ENCODE measurements at regions not wholly inside any gene's neighbourhood (a gene's known extent, or its start where the extent isn't known, plus 50 kb on each side); places are given as distances from the start of the nearest gene placed in this dataset.

DNA sequence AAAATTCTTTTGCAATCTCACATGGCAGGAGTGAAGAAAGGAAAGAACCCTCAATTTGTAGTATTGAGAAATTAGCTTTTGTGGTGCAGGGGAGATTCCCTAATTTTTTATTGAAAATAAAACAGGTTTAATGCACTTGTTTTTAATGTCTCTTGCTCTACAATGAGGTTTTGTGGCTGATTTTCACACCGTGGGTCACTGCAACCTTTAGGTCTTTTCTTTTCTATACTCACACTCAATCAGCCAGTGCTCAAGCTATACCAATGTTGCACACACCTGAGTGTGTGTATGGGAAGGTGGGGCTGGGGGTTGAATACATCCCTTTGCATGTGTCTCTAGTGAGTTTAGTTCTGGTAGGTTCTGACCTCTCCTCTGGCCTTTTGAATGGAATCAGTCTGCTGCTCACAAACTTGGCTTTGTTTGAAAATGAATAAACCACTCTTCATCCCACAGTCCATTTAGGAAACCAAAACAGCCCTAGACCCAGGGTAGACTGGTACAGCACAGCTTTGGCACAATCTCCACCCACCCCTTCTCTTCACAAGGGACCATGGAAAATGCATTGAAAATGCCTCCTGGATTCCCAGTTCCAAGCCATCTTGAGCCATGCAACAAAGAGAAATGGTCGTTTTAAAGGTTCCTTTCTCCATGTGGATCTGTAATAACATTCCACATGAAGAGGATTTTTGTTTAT, 411.5 kb downstream of the SFMBT2 start:
- intact Hi-C loops (cut with micrococcal nuclease): no loop called here
- POLR2A ChIA-PET (ENCODE audit: unreplicated experiment): no interaction called here
- Histone ChIP-seq H3K9me3 (ENCODE audit: low read length) (no peaks in the 10 kb centered on the region), H3K79me2 (ENCODE audit: low read length) (no peaks in the 10 kb centered on the region), H3K9me2 (replicated peaks; ENCODE audit: low read length) (no peaks in the 10 kb centered on the region), H3K9ac (ENCODE audit: low read length) (no peak overlapping the region), H3F3A (ENCODE audit: low read length, unreplicated experiment) (no peaks in the 10 kb centered on the region), H2AFZ (ENCODE audit: low read length) (no peak overlapping the region), H3K4me2 (ENCODE audit: low read length) (no peak overlapping the region), H3K4me1 (ENCODE audit: insufficient read depth, low read length) (no peaks in the 10 kb centered on the region), H3K36me3 (ENCODE audit: low read depth, low read length) (no peaks in the 10 kb centered on the region), H3K4me3 (ENCODE audit: low read length) (no peak overlapping the region), H3K27me3 (ENCODE audit: low read length) (0 out of 2 replicates have a peak, but pooled peaks cover 3% of the 10 kb centered on the region), H4K20me1 (ENCODE audit: low read length) (no peaks in the 10 kb centered on the region), H3K27ac (ENCODE audit: low read length) (no peak overlapping the region)
- no TSS peak for BruUV-seq (replicated peaks)
- DNase-seq: no peak
- CTCF ChIA-PET: no interaction called here
- ATAC-seq: no peak
- TF ChIP-seq EZH2 (IDR thresholded peaks at IDR 0.05; ENCODE audit: low read length, unreplicated experiment): no peak
- TF ChIP-seq, protein P1, sequence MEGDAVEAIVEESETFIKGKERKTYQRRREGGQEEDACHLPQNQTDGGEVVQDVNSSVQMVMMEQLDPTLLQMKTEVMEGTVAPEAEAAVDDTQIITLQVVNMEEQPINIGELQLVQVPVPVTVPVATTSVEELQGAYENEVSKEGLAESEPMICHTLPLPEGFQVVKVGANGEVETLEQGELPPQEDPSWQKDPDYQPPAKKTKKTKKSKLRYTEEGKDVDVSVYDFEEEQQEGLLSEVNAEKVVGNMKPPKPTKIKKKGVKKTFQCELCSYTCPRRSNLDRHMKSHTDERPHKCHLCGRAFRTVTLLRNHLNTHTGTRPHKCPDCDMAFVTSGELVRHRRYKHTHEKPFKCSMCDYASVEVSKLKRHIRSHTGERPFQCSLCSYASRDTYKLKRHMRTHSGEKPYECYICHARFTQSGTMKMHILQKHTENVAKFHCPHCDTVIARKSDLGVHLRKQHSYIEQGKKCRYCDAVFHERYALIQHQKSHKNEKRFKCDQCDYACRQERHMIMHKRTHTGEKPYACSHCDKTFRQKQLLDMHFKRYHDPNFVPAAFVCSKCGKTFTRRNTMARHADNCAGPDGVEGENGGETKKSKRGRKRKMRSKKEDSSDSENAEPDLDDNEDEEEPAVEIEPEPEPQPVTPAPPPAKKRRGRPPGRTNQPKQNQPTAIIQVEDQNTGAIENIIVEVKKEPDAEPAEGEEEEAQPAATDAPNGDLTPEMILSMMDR (conservative IDR thresholded peaks at IDR 0.05; ENCODE audit: low read depth, low read length): no peak
- TF ChIP-seq EZH2phosphoT487 (IDR thresholded peaks at IDR 0.05; ENCODE audit: borderline replicate concordance, low read length): no peak

DNA sequence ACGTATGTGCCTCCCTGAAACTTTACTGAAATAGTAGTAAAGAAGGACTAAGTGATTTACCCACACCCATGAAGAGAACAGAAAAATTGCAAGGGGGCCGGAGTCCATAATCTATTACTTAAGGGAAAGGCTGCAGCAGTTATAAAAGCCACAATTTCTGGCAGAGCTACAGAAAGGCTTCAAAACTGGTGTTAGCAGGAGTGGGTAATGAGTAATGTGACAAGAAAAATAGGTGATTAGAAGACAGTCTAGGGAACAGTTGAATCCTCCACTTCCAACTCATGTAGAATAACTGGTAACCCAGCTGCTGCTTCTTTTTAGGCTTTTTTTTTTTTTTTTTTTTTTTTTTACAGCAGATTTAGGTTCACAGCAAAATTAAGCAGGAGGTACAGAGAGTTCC, 413.3 kb downstream of the SFMBT2 start:
- no peak overlapping the region for H3K27ac ChIP-seq (ENCODE audit: low read length)
- H3K9ac ChIP-seq (ENCODE audit: low read length): no peak overlapping the region
- CTCF ChIA-PET: no interaction called here
- H2AFZ ChIP-seq (ENCODE audit: low read length): no peak overlapping the region
- H3K9me2 ChIP-seq (replicated peaks; ENCODE audit: low read length): no peaks in the 10 kb centered on the region
- no peak overlapping the region for H3K4me3 ChIP-seq (ENCODE audit: low read length)
- ATAC-seq: no peak
- no peak for DNase-seq
- intact Hi-C loops (cut with micrococcal nuclease): no loop called here
- H4K20me1 ChIP-seq (ENCODE audit: low read length): no peaks in the 10 kb centered on the region
- no peaks in the 10 kb centered on the region for H3K4me1 ChIP-seq (ENCODE audit: insufficient read depth, low read length)
- no peaks in the 10 kb centered on the region for H3F3A ChIP-seq (ENCODE audit: low read length, unreplicated experiment)
- H3K27me3 ChIP-seq (ENCODE audit: low read length): 0 out of 2 replicates have a peak, but pooled peaks cover 3% of the 10 kb centered on the region
- TF ChIP-seq EZH2 (IDR thresholded peaks at IDR 0.05; ENCODE audit: low read length, unreplicated experiment): no peak
- TF ChIP-seq, protein P1 (conservative IDR thresholded peaks at IDR 0.05; ENCODE audit: low read depth, low read length): no peak
- no peak for TF ChIP-seq EZH2phosphoT487 (IDR thresholded peaks at IDR 0.05; ENCODE audit: borderline replicate concordance, low read length)
- H3K36me3 ChIP-seq (ENCODE audit: low read depth, low read length): no peaks in the 10 kb centered on the region
- H3K79me2 ChIP-seq (ENCODE audit: low read length): no peaks in the 10 kb centered on the region
- no peak overlapping the region for H3K4me2 ChIP-seq (ENCODE audit: low read length)
- H3K9me3 ChIP-seq (ENCODE audit: low read length): no peaks in the 10 kb centered on the region
- POLR2A ChIA-PET (ENCODE audit: unreplicated experiment): no interaction called here
- BruUV-seq (replicated peaks): no TSS peak

DNA sequence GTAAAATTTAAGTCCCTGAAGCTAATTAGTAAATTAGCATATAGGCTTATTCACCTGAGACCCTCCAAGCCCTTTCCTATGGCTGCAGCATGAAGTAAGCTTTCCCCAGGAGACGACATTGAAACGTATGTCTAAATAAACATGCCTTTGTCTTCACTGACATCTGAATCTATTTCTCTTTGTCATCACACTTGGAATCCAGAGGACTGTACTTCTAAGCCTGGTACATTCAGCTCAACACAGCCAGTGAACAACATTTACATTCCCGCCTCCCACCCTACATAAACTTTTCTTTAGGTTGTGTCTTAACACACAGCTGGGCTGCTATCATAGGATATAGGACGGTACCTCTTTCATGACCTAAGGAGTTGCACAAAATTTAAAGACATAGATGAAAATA, 414.4 kb downstream of the SFMBT2 start:
- H3K36me3 ChIP-seq (ENCODE audit: low read depth, low read length): no peaks in the 10 kb centered on the region
- H3K4me2 ChIP-seq (ENCODE audit: low read length): no peak overlapping the region
- H3K27me3 ChIP-seq (ENCODE audit: low read length): 0 out of 2 replicates have a peak, but pooled peaks cover 3% of the 10 kb centered on the region
- no peak overlapping the region for H2AFZ ChIP-seq (ENCODE audit: low read length)
- ChIA-PET POLR2A (ENCODE audit: unreplicated experiment) (no interaction called here), CTCF (no interaction called here)
- H3K9me2 ChIP-seq (replicated peaks; ENCODE audit: low read length): no peaks in the 10 kb centered on the region
- TF ChIP-seq EZH2phosphoT487 (IDR thresholded peaks at IDR 0.05; ENCODE audit: borderline replicate concordance, low read length): no peak
- TF ChIP-seq EZH2 (IDR thresholded peaks at IDR 0.05; ENCODE audit: low read length, unreplicated experiment): no peak
- TF ChIP-seq, protein P1 (conservative IDR thresholded peaks at IDR 0.05; ENCODE audit: low read depth, low read length): no peak
- no peaks in the 10 kb centered on the region for H3K4me1 ChIP-seq (ENCODE audit: insufficient read depth, low read length)
- H3F3A ChIP-seq (ENCODE audit: low read length, unreplicated experiment): no peaks in the 10 kb centered on the region
- DNase-seq (no peak), ATAC-seq (no peak)
- BruUV-seq (replicated peaks): no TSS peak
- H4K20me1 ChIP-seq (ENCODE audit: low read length): no peaks in the 10 kb centered on the region
- no peak overlapping the region for H3K9ac ChIP-seq (ENCODE audit: low read length)
- no peak overlapping the region for H3K27ac ChIP-seq (ENCODE audit: low read length)
- no peak overlapping the region for H3K4me3 ChIP-seq (ENCODE audit: low read length)
- intact Hi-C loops (cut with micrococcal nuclease): no loop called here
- H3K9me3 ChIP-seq (ENCODE audit: low read length): no peaks in the 10 kb centered on the region
- no peaks in the 10 kb centered on the region for H3K79me2 ChIP-seq (ENCODE audit: low read length)
